ENCODE measurements at regions not wholly inside any gene's neighbourhood (a gene's known extent, or its start where the extent isn't known, plus 50 kb on each side); places are given as distances from the start of the nearest gene placed in this dataset.

DNA sequence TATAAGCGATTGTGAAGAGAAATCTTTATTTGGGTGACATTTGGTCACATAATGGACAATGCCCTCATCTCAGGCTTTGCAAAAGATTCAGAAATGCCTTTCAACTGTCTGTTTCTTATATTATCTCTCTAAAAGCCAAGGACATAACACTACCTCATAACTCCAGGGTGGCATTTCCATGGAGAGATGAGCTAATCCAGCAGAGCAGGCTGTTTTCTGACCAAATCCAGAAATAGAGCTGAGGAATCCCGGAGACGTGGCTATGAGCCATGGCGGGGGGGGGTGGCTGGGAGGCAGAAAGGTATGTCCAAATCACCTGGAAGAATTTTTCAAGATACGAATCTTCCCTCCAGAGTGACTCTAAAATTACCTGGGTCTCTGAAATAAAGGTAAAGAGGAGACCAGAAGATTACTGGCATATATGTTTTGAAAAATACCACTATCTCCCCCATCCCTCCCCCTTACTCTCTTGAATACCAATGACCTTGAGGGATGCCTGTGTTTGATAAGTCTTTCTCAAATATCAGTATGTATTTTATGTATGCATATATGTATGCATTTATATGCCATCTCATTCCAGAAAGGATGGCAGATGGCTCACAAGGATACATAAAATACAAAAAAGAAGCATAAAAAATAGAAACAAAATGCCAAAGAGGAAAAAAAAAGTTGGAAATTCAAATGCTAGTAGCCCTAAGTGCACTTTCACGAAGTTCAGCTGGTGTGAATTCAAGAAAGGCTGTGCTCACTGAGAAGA, 296.0 kb upstream of the MGAT5 start:
- TF ChIP-seq CTCF (conservative IDR thresholded peaks at IDR 0.05), result no peak
- Mint-ChIP-seq H3K27ac (no peak overlapping the region), H3K4me1 (no peaks in the 10 kb centered on the region), H3K9me3 (no peaks in the 10 kb centered on the region; a peak in 1 of 5 replicates), H3K27me3 (ENCODE audit: low read depth) (no peaks in the 10 kb centered on the region; the same call in 1 of the 2 replicates), H3K36me3 (ENCODE audit: insufficient read depth in 1 of 3, low read depth in 3 of 3) (no peaks in the 10 kb centered on the region), H3K4me3 (no peak overlapping the region)
- Histone ChIP-seq H4K8ac (replicated peaks; ENCODE audit: insufficient read length, low read depth, low read length) (no peak overlapping the region), H3K4me1 (ENCODE audit: insufficient read depth, low read length) (no peaks in the 10 kb centered on the region), H3K9ac (ENCODE audit: extremely low read depth, insufficient read length, low read length) (no peak overlapping the region), H2BK20ac (ENCODE audit: low read depth, low read length, poor library complexity, severe bottlenecking) (no peak overlapping the region), H3K79me1 (ENCODE audit: insufficient read depth, low read depth, low read length, poor library complexity, severe bottlenecking) (no peaks in the 10 kb centered on the region), H2AK5ac (ENCODE audit: insufficient read length, low read length) (no peak overlapping the region), H2BK12ac (ENCODE audit: insufficient read length, low read depth, low read length) (no peak overlapping the region), H2BK15ac (ENCODE audit: low read depth, low read length) (no peak overlapping the region), H3K4me2 (ENCODE audit: insufficient read depth, insufficient read length, low read length) (no peak overlapping the region), H4K5ac (ENCODE audit: insufficient read length, low read depth, low read length) (no peak overlapping the region), H3K9me3 (ENCODE audit: control insufficient read depth, low read depth, low read length) (no peaks in the 10 kb centered on the region), H2BK120ac (ENCODE audit: low read depth, low read length, poor library complexity, severe bottlenecking) (no peak overlapping the region), H3K14ac (ENCODE audit: insufficient read depth, low read length) (no peak overlapping the region), H3K79me2 (ENCODE audit: insufficient read depth, low read length) (no peaks in the 10 kb centered on the region), H3K23ac (ENCODE audit: insufficient read length, low read depth, low read length) (no peak overlapping the region), H2BK5ac (ENCODE audit: insufficient read length, low read length) (no peak overlapping the region), H3T11ph (ENCODE audit: low read length) (no peak overlapping the region), H2AFZ (ENCODE audit: low read length) (no peak overlapping the region), H3K56ac (ENCODE audit: insufficient read length, low read depth, low read length) (no peak overlapping the region), H3K27me3 (ENCODE audit: insufficient read depth, low read length) (no peaks in the 10 kb centered on the region), H3K27ac (ENCODE audit: insufficient read length, low read depth, low read length) (no peak overlapping the region), H4K20me1 (ENCODE audit: control insufficient read depth, insufficient read depth, insufficient read length) (no peaks in the 10 kb centered on the region), H3K4ac (ENCODE audit: low read depth, low read length) (no peak overlapping the region), H3K23me2 (ENCODE audit: insufficient read length, low read depth, low read length, poor library complexity, severe bottlenecking) (no peaks in the 10 kb centered on the region), H4K91ac (ENCODE audit: insufficient read length, low read depth, low read length) (no peak overlapping the region), H3K18ac (ENCODE audit: insufficient read length, low read depth, low read length) (no peak overlapping the region)
- DNase-seq, result no peak
- no CpG with 5 or more reads among the region's 6 CpGs for WGBS (ENCODE audit: extremely low coverage, insufficient read length, low lambda C conversion rate)
